Activated T-cell treated with anti-CD3 and anti-CD28 coated beads for 24 hours (primary cell): ENCODE measurements at regions not wholly inside any gene's neighbourhood (a gene's known extent, or its start where the extent isn't known, plus 50 kb on each side); places are given as distances from the start of the nearest gene placed in this dataset.

Experiments
- DNase-seq: peaks from one replicate; pipeline ENCODE4 v3.0.0-alpha.2; 2020; ENCODE audit warnings: low read depth

DNA sequence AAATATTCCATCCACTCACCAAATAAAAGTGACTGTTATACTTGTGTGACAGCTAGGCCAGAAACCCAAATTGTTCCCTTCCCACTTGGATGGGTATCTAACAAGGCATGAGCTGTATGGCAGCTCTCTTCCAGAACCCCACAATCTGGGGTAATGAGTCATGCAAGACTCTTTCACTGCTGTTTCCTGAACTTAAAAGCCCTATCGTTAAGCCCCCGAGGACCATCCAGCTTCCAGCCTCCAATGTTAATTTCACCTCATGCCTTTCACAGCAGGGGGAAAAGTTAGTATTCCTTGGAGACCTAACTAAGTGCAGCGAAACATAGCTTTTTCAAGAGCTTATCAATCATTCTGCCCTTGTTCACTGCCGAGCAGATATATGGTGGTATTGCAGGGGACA is 368.6 kb upstream of the HSFY2 start:
- no peak for DNase-seq

DNA sequence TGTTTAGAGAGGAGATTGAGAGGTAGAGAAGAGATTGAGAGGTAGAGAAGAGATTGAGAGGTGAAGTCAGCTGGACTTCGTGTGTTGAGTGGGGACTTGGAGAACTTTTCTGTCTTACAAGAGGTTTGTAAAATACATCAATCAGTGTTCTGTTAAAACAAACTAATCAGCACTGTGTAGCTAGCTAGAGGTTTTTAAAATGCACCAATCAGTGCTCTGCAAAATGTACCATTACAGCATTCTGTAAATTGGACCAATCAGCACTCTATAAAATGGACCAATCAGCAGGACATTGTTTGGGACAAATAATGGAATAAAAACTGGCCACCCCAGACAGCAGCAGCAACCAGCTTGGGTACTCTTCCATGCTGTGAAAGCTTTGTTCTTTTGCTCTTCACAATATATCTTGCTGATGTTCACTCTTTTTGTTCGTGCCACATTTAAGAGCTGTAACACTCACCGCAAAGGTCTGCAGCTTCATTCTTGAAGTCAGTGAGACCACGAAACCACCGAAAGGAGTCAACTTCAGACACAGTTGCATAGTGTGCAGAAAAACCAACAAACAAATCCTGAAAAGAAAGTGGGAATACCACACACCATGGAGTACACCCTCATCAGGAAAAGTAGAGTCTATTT is 366.9 kb upstream of the HSFY2 start:
- DNase-seq = no peak

DNA sequence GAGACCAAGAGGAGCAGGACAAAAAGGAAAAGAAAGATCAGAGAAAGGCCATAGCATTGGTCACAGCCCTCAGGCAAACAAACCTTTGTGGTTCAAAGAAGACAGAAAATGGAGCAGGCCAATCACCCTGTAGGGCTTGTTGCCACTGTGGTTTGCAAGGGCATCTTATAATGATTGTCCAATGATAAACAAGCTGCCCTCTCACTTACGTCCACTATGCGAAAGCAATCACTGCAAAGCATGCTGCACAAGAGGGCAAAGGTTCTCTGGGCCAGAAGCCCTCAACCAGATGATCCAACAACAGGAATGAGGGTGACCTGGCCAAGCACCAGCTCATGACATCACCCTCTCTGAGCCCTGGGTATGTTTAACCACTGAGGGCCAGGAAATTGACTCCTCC is 360.9 kb upstream of the HSFY2 start:
- no peak for DNase-seq

DNA sequence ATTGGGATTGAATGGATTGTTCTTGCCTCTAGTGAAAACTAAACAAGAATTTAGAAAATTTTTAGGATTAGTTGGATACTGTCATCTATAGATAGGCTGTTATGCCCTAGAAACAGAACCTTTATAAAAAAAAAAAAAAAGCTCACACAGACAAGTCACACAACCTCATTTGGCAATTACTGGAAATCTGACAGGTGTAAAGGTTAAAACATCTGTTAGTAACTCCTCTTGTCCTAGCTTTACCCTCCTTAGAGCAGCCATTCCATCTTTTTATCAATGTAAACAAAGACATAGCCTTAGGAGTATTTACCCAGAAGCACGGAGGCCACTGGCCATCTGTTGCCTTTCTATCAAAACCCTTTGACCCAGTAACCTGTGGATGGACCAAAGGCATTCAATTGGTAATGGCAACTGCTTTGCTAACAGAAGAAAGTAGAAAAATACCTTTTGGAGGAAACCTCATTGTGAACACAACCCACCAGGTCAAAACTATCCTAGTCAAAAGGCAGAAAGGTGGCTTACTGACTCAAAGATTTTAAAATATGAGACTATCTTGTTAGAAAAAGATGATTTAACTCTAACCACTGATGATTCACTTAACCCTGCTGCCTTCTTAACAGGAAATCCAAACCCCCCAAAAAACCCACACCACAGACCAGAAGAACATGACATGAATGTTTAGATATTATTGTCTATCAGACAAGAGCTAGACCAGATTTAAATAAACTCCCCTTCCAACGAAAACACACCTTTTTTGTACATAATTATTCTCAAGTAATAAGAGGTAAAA is 357.2 kb upstream of the HSFY2 start:
- DNase-seq = no peak

DNA sequence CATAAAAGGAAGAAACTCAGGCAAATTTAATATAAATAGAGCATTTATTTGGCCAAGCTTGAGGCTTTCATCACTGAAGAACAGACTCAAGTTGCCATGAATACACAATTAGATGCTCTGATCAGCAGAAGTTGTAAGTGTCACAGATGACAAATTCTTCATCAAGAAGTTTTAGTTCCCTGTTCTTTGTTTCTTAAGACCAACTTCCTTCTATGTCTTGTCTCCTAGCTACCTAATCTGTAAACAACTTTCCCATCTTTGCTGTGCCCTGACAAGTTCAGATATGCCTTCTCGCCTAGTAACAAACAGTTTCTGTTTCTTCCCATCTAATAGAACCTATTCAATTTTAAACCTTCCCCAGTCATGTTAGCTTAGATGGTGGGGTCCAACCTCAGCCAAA is 353.4 kb upstream of the HSFY2 start:
- DNase-seq = no peak

DNA sequence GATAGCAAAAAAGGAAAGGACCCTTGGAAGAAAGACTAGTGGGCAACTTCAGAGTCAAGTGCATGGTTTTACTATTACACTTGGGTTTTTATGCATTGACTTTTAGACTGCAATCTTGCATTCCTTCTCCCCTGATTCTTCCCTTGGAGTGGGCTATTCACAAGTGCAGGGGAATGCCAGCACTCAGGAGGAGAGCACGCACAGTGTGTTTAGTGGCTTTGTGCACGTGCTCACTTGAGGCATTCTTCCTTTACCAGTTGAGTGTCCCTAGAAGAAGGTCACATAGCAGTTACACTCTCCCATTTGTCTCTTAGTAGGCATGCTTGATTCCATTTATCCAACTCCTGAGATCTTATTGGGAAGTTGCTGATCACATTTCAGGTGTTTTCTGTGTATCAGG is 351.1 kb upstream of the HSFY2 start:
- DNase-seq = no peak

DNA sequence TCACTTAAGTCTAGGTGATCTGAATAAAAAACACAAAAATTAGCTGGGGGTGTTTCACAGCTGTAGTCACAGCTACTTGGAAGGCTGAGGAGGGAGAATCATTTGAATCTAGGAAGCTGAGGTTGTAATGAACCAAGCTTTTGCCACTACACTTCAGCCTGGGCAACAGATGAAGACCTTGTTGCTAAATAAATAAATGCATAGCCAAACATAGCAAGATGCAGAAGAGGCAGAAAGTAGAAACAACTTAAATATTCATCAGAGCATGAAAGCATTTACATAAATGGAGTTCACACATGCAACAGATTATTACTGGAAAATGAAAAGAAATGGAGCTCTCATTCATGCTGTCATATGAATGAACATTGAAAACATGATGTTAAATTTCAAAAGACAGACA is 348.9 kb upstream of the HSFY2 start:
- no peak for DNase-seq

DNA sequence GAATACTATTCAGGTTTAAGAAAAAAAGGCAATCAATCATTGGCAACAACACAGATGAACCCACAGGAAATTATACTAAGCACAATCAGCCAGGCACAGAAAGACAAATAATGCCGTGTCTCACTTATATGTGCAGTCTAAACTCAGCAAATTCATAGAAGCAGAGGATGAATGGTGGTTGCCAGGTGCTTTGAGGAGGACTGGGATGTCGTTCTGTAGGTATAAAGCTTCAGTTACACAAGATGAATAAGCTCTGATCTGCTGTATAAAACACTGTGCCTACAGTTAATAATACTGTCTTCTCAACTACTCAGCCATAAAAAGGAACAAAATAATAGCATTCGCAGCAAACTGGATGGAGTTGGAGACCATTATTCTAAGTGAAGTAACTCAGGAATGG is 324.8 kb upstream of the HSFY2 start:
- DNase-seq = no peak

DNA sequence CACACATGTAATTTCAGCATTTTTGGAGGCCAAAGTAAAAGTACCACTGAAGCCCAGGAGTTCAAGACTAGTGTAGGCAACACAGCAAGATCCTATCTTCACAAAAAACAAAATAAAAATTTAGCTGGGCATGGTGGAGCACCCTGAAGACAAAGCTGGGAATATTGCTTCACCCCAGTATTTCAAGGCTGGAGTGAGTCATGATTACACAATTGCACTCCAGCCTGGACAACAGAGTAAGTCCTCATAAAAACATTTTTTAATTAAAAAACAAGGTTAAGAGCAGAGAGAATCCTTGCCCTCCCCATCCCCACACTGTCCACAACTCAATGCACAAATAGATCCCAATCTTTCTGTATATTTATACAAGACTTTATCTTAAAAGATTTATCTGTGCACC is 321.9 kb upstream of the HSFY2 start:
- DNase-seq = no peak

DNA sequence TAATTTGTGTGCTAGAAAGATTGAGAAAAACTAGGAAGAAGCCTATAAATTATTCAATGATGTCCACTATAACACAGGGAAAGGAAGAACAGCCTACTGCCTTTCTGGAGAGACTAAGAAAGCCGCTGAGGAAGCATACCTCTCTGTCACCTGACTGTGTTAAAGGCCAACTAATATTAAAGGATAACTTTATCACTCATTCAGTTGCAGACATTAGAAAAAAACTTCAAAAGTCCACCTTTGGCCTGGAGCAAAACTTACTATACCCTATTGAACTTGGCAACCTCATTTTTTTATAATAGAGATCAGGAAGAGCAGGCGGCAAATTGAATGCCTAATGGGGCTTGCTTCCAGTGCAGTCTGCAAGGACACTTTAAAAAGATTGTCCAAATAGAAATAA is 309.5 kb upstream of the HSFY2 start:
- no peak for DNase-seq

DNA sequence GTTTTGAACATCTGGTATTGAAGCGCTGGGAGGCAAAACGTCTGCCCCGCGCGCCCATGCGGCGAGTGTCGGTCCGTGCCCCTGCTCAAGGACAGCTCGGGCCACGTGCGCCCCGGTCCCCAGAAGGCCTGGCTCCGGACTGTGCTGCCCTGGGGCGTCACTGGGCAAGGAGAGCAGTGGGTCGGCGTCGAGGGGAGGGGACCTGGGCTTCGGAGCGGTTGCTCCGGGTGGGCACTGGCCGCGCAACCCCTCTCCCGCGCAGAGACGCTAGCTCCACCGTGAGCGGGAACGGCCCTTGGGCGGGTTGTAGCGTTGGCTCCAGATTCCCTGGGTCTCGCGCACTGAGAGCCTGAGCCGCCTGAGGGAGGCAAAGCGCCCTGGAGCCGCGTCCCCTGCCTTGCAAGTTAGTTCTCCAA is 304.2 kb upstream of the HSFY2 start:
- no peak for DNase-seq

DNA sequence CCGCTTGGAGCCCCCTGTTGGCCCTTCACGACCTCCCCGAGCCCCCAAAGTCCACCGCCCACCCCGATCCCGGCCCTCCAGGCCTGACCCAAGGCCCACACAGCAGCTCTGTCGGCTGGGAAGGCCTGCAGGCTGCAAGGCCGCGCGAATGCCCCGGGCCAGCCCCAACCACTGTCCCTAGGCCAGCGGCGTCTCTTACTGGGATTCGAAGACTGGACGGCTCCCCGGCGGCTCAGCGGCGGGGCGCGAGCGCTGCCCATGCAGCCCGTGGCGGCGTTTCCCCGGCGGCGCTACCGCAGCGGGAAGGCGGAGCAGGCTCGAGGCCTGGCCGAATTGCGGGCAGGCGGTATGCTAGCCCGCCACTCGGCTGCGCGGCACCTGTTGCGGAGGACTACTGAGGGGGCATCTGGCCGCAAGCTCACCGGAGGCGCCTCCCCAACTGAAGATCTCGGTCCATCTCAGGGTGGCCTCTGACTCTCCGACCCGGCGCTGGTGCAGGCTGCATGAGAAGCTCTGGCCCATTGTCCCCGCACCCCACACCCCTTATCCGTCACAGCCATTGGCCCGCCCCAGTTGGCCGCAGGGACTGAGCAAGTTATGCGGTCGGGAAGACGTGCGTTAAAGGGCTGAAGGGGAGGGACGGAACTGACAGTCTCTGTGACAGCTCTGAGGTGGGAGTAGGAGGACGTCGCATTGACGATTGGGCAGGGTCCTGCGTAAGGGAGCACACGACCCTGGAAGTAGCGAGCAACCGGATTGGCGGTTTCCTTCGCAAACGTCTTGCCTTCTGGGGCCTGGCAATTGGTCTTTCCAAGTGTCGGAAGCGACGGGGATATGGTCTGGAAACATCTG is 303.5 kb upstream of the HSFY2 start:
- DNase-seq = peak; percentile 19

DNA sequence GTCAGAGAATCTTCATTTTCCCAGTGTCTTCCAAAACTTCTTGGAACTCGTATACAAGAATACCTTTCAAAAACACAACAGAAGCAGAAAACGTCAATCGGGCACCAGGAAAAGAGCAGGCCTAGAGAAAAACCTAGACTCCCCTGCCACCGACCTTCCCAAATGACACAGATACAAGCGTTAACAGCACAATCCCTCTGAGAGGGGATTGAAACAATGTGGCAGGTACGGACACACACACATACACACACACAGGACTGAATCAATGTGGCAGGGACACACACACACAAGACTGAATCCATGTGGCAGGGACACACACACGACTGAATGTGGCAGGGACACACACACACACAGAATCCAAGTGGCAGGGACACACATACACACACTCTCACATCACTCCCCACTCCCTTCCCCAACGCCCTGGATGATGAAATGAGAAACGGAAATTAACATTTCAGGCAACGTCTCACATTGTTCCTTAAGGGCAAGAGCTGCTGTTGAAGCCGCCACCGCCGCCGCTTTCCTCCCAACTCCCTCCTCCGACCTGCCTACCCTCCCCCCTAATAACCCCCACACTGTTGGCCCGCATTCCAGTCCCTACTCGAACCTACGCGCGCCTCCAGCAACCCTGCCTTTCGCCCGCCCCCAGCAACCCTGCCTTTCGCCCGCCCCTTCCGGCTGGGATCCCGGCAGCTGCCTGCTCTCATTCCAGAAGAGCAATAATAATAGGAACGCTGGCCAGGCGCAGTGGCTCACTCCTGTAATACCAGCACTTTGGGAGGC is 302.1 kb upstream of the HSFY2 start:
- peak; percentile 10 for DNase-seq

DNA sequence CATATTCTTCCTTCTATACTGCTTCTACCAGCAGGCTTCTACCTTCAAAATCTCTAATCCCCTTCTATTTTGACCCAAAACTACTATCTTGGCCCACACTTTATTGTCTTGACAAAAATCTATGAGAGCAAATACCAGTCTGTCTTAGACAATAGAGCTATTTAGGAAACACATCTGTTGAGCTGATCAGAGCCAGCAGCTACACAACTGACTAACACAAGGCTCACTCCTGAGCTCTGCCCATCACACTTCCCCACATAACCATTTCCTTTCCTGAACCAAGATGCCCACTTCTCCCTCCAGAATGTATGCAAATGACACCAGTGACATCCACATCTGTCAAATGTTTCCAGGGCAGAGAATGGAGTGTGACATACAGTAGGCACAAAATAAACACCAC is 293.9 kb upstream of the HSFY2 start:
- no peak for DNase-seq

DNA sequence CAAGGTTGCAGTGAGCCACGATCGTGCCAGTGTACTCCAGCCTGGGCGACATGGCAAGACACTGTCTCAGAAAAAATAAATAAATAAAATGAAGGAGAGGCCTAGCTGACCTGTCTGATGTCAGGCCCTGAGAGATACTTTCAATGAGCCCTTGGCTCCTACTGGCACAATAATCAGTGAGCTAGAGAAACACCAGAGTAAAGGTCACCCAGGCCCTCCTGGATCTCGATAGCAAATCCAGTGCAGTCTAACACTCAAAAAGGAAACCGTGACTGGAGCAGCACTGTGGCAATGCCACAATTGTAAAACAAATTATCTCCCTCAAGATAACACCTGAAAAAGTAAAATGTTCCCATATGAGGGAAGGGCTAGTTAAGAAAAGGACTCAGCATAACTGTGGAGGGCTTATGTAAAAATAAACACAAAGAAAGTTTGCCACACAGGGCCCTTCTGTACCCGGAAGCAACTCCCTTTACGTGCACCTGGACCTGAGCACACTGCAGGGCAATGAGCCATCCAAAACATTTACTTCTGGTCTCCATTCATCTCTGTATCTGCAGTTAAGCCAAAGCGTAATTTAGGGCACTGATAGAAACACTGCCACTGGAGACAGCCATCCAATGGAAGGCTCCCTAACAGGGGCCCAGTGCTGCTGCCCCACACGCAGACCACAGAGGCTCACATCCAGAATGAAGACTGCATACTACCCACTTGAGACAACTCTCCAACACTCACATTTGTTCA is 293.1 kb upstream of the HSFY2 start:
- DNase-seq = no peak

DNA sequence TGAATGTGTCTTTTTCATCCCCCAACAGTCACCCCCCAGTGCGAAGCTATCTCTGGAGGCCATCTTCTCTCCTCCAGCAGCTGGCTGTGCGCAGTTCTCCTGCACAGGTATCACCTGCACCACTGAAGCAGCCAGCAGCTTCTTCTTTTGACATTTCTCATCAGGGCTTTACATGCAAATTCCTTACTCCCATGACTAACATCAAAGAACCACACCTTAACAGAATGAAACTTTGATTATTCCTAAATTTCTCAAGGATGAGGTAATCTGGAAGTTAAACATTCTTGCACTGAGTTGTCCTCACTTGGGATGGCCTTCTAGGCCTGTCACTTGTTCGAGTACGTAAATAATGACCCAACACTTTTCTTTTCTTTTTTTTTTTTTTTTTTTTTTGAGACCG is 291.6 kb upstream of the HSFY2 start:
- no peak for DNase-seq

DNA sequence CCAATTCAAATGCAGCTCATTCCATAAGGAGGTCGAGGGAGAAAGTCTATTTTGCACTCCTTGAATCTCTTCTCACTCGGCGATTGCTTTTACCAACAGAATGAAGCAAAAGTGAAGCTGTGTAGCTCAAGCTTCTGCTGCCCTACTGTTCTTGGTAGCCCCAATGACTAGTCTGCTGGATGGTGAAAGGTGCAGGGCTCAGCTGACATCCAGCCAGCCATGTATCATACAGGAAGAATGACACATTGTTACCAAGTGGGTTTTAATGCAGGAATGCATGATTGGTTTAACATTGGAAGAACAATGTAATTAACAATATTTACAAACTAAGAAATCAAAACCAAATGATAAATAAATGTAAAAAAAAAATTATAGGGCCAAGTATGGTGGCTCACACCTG is 286.2 kb upstream of the HSFY2 start:
- DNase-seq = no peak

DNA sequence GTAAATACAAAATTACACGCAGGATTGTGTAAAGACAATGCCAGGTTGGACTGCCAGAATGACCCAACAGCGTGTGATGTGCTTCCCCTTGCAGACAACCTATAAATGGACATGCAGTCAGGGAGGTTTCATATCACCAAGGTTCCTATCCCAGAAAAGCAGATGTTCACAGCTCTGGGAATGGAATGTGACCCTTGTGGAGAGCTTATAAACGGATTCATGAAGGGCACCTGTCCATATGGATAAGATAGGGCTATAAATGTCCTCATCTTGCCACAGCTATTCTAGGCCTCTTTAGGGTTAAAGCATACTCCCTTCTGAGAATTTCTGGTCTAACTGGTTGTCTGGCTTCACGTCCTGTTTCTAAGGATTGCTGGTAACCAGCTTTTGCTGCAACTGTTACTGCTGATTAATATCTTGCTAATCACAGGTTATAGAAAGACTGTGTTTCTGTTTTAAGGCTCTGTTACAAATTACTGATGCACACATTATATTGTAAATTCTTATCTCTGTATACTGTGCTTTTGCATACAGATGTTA is 285.4 kb upstream of the HSFY2 start:
- DNase-seq = no peak

DNA sequence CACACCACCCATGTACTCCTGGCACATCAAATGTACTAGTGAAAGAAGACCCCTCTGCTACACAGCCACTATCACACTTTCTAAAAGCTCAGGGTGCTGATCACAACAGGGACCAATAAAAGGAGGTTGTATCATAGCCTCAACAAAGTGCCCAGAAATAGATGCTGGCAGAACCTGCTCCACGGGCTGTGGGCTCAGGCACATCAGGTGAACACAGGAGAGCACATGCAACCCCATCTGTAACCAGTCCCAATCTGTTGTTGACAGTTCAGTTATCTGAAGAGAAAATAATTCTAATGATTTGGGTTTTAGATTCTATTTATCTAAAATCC is 282.6 kb upstream of the HSFY2 start:
- DNase-seq = no peak

DNA sequence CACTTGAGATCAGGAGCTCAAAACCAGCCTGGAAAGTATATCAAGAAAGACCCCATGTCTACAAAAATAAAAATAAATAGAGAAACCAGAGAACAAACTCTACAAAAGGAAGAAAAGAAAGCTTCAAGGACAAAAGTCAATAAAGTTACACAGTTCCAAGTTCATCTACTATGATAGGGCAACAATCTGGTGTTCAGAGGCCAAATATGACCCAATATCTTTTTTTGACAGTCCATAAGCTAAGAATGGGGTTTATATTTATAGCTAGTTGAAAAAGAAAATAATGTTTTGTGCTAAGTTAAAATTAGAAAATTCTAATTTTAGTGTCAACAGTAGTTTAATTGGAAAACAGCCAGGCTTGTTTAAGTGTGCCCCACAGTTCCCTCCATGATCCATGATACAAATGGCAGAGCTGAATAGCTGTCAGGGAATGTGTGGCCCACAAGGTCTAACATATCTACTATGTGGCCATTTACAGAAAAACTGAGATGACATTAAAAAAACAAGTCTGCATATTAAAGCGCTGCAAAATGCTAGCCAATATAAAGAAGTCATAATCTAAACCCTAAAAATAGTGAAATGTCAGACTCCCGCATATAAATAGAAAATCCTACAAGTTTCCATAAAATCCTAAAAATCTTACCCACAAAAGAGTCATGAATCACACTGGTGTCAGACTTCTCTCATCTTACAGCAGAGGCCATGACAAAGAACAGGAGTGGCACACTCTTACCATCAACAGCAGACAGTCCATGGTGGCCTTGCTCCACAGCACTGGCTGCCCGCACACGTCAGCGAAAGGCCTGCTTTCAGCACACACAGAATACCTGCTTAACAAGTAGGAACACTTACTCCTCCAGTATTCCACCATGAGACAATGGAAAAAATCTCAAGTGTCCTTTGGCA is 281.9 kb upstream of the HSFY2 start:
- no peak for DNase-seq
